ENCODE measurements at regions not wholly inside any gene's neighbourhood (a gene's known extent, or its start where the extent isn't known, plus 50 kb on each side); places are given as distances from the start of the nearest gene placed in this dataset.

DNA sequence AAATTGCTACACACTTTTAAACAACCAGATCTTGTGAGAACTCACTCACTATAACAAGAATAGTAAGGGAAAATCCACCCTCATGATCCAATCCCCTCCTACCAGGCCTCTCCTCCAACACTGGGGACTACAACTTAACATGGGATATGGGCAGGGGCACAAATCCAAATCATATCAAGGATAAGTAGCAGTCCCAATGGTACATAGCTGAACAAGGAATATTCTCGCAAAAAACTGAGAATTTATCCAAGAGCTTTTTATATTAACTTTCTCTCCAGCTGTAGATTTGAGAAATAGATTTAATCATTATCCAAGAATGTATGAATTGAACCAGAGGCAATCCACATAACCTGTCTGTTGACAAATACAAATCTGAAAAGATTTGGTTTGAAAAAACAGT, 185.2 kb downstream of the TMTC3 start:
- TF ChIP-seq CTCF (IDR thresholded peaks at IDR 0.05): no peak
- TF ChIP-seq POLR2A (IDR thresholded peaks at IDR 0.05): no peak
